ENCODE measurements at regions not wholly inside any gene's neighbourhood (a gene's known extent, or its start where the extent isn't known, plus 50 kb on each side); places are given as distances from the start of the nearest gene placed in this dataset.

GRCh38 chr20:6295127-6295866, 172.5 kb upstream of the FERMT1 start:
- CTCF ChIA-PET: no interaction called here
- TF ChIP-seq CTCF (IDR thresholded peaks at IDR 0.05; ENCODE audit: insufficient read depth in 1 of 2, low read depth in 1 of 2, low read length in 1 of 2, severe bottlenecking in 1 of 2, unreplicated experiment in 1 of 2): no peak
- no peaks in the 10 kb centered on the region for H3K27me3 Mint-ChIP-seq (ENCODE audit: insufficient read depth, unreplicated experiment)
- no TSS peak for BruUV-seq (replicated peaks)
- no peaks in the 10 kb centered on the region for H3K36me3 Mint-ChIP-seq (ENCODE audit: insufficient read depth, unreplicated experiment)
- no peaks in the 10 kb centered on the region for H3K9me3 Mint-ChIP-seq (ENCODE audit: unreplicated experiment)
- Histone ChIP-seq H3K4me3 (ENCODE audit: low read depth, low read length) (no peak overlapping the region), H3K4me1 (no peaks in the 10 kb centered on the region), H3K36me3 (ENCODE audit: control insufficient read depth, insufficient read depth, low read length) (no peaks in the 10 kb centered on the region), H3K9me3 (no peaks in the 10 kb centered on the region), H3K27me3 (replicated peaks; ENCODE audit: control insufficient read depth, insufficient read depth, low read length) (no peaks in the 10 kb centered on the region)
- POLR2A ChIA-PET: no interaction called here
- no peak overlapping the region for H3K27ac Mint-ChIP-seq (ENCODE audit: unreplicated experiment)
- no peak for DNase-seq
- H3K4me1 Mint-ChIP-seq (ENCODE audit: low read depth, unreplicated experiment): no peaks in the 10 kb centered on the region
- no peak overlapping the region for H3K4me3 Mint-ChIP-seq (ENCODE audit: unreplicated experiment)
- intact Hi-C loops (cut with micrococcal nuclease; ENCODE audit: unreplicated experiment): no loop called here

- Mint-ChIP-seq H3K4me3 (ENCODE audit: unreplicated experiment) (no peak overlapping the region), H3K27me3 (ENCODE audit: insufficient read depth, unreplicated experiment) (no peaks in the 10 kb centered on the region), H3K4me1 (ENCODE audit: low read depth, unreplicated experiment) (no peaks in the 10 kb centered on the region), H3K27ac (ENCODE audit: unreplicated experiment) (no peak overlapping the region), H3K36me3 (ENCODE audit: insufficient read depth, unreplicated experiment) (no peaks in the 10 kb centered on the region), H3K9me3 (ENCODE audit: unreplicated experiment) (peaks cover 20% of the 10 kb centered on the region)
- CTCF ChIA-PET: no interaction called here
- TF ChIP-seq CTCF (IDR thresholded peaks at IDR 0.05; ENCODE audit: insufficient read depth in 1 of 2, low read depth in 1 of 2, low read length in 1 of 2, severe bottlenecking in 1 of 2, unreplicated experiment in 1 of 2): no peak
- POLR2A ChIA-PET: no interaction called here
- no peaks in the 10 kb centered on the region for H3K36me3 ChIP-seq (ENCODE audit: control insufficient read depth, insufficient read depth, low read length)
- H3K9me3 ChIP-seq: peaks cover 16% of the 10 kb centered on the region
- no peak for DNase-seq
- no peaks in the 10 kb centered on the region for H3K27me3 ChIP-seq (replicated peaks; ENCODE audit: control insufficient read depth, insufficient read depth, low read length)
- H3K4me3 ChIP-seq (ENCODE audit: low read depth, low read length): no peak overlapping the region
- no TSS peak for BruUV-seq (replicated peaks)
- intact Hi-C loops (cut with micrococcal nuclease; ENCODE audit: unreplicated experiment): no loop called here
- H3K4me1 ChIP-seq: no peaks in the 10 kb centered on the region
Observed at GRCh38 chr20:6287471-6287870, 164.6 kb upstream of the FERMT1 start.

GRCh38 chr20:6282642-6283041, 159.8 kb upstream of the FERMT1 start:
- Mint-ChIP-seq H3K36me3 (ENCODE audit: insufficient read depth, unreplicated experiment) (no peaks in the 10 kb centered on the region), H3K9me3 (ENCODE audit: unreplicated experiment) (peaks cover 14% of the 10 kb centered on the region), H3K4me1 (ENCODE audit: low read depth, unreplicated experiment) (no peaks in the 10 kb centered on the region), H3K27ac (ENCODE audit: unreplicated experiment) (no peak overlapping the region), H3K27me3 (ENCODE audit: insufficient read depth, unreplicated experiment) (peaks cover 5% of the 10 kb centered on the region), H3K4me3 (ENCODE audit: unreplicated experiment) (no peak overlapping the region)
- intact Hi-C loops (cut with micrococcal nuclease; ENCODE audit: unreplicated experiment): no loop called here
- Histone ChIP-seq H3K27me3 (replicated peaks; ENCODE audit: control insufficient read depth, insufficient read depth, low read length) (no peaks in the 10 kb centered on the region), H3K9me3 (peaks cover 10% of the 10 kb centered on the region), H3K36me3 (ENCODE audit: control insufficient read depth, insufficient read depth, low read length) (no peaks in the 10 kb centered on the region), H3K4me3 (ENCODE audit: low read depth, low read length) (no peak overlapping the region), H3K4me1 (no peaks in the 10 kb centered on the region)
- ChIA-PET POLR2A (no interaction called here), CTCF (no interaction called here)
- no TSS peak for BruUV-seq (replicated peaks)
- DNase-seq: no peak
- TF ChIP-seq CTCF (IDR thresholded peaks at IDR 0.05; ENCODE audit: insufficient read depth in 1 of 2, low read depth in 1 of 2, low read length in 1 of 2, severe bottlenecking in 1 of 2, unreplicated experiment in 1 of 2): no peak
